ENCODE measurements at regions not wholly inside any gene's neighbourhood (a gene's known extent, or its start where the extent isn't known, plus 50 kb on each side); places are given as distances from the start of the nearest gene placed in this dataset.

GRCh38 chr12:127728729-127729128 lies 538.2 kb upstream of the TMEM132C start:
- TF ChIP-seq CTCF (IDR thresholded peaks at IDR 0.05) (no peak), POLR2A (IDR thresholded peaks at IDR 0.05) (no peak)
